ENCODE measurements at regions not wholly inside any gene's neighbourhood (a gene's known extent, or its start where the extent isn't known, plus 50 kb on each side); places are given as distances from the start of the nearest gene placed in this dataset.
"Not testable (repeated sequence)": the region's sequence is repeated elsewhere in the genome, so short reads cannot be mapped to it uniquely, and the experiment has no call there.

GRCh38 chr6:140670021-140670420, 1295.6 kb upstream of the CITED2 start:
- Histone ChIP-seq H3K9me3 (ENCODE audit: insufficient read depth, low read length) (no peaks in the 10 kb centered on the region), H3K4me3 (ENCODE audit: insufficient read length, low read depth) (no peak overlapping the region), H3K4me1 (ENCODE audit: insufficient read depth, insufficient read length) (no peaks in the 10 kb centered on the region), H3K9ac (ENCODE audit: insufficient read length, low read depth) (no peak overlapping the region), H3K36me3 (ENCODE audit: insufficient read depth, insufficient read length, low read length) (no peaks in the 10 kb centered on the region), H3K27me3 (ENCODE audit: insufficient read depth, insufficient read length) (no peaks in the 10 kb centered on the region)
- TF ChIP-seq SUZ12 (IDR thresholded peaks at IDR 0.05; ENCODE audit: extremely low read depth, insufficient read depth, insufficient read length) (no peak), ZNF274 (IDR thresholded peaks at IDR 0.05; ENCODE audit: low read depth, low read length) (no peak), YY1 (IDR thresholded peaks at IDR 0.05; ENCODE audit: insufficient read depth, insufficient read length) (no peak)
- no peak for DNase-seq (ENCODE audit: low read depth, low spot score)

- H3K4me3 ChIP-seq (ENCODE audit: insufficient read length, low read depth): no peak overlapping the region
- H3K36me3 ChIP-seq (ENCODE audit: insufficient read depth, insufficient read length, low read length): no peaks in the 10 kb centered on the region
- H3K9ac ChIP-seq (ENCODE audit: insufficient read length, low read depth): no peak overlapping the region
- H3K9me3 ChIP-seq (ENCODE audit: insufficient read depth, low read length): no peaks in the 10 kb centered on the region
- DNase-seq (ENCODE audit: low read depth, low spot score): no peak
- TF ChIP-seq SUZ12 (IDR thresholded peaks at IDR 0.05; ENCODE audit: extremely low read depth, insufficient read depth, insufficient read length): no peak
- no peak for TF ChIP-seq YY1 (IDR thresholded peaks at IDR 0.05; ENCODE audit: insufficient read depth, insufficient read length)
- TF ChIP-seq ZNF274 (IDR thresholded peaks at IDR 0.05; ENCODE audit: low read depth, low read length): no peak
- H3K27me3 ChIP-seq (ENCODE audit: insufficient read depth, insufficient read length): no peaks in the 10 kb centered on the region
- H3K4me1 ChIP-seq (ENCODE audit: insufficient read depth, insufficient read length): no peaks in the 10 kb centered on the region
These were observed 1294.9 kb upstream of the CITED2 start for GRCh38 chr6:140669321-140669720.

- Histone ChIP-seq H3K9ac (ENCODE audit: insufficient read length, low read depth) (no peak overlapping the region), H3K27me3 (ENCODE audit: insufficient read depth, insufficient read length) (no peaks in the 10 kb centered on the region), H3K36me3 (ENCODE audit: insufficient read depth, insufficient read length, low read length) (no peaks in the 10 kb centered on the region), H3K4me1 (ENCODE audit: insufficient read depth, insufficient read length) (no peaks in the 10 kb centered on the region), H3K9me3 (ENCODE audit: insufficient read depth, low read length) (no peaks in the 10 kb centered on the region), H3K4me3 (ENCODE audit: insufficient read length, low read depth) (no peak overlapping the region)
- TF ChIP-seq YY1 (IDR thresholded peaks at IDR 0.05; ENCODE audit: insufficient read depth, insufficient read length) (no peak), ZNF274 (IDR thresholded peaks at IDR 0.05; ENCODE audit: low read depth, low read length) (no peak), SUZ12 (IDR thresholded peaks at IDR 0.05; ENCODE audit: extremely low read depth, insufficient read depth, insufficient read length) (no peak)
- DNase-seq (ENCODE audit: low read depth, low spot score): no peak
These were observed 1289.3 kb upstream of the CITED2 start for GRCh38 chr6:140663772-140664171.

GRCh38 chr6:140663094-140663493, 1288.6 kb upstream of the CITED2 start:
- no peak for DNase-seq (ENCODE audit: low read depth, low spot score)
- Histone ChIP-seq H3K4me1 (ENCODE audit: insufficient read depth, insufficient read length) (no peaks in the 10 kb centered on the region), H3K36me3 (ENCODE audit: insufficient read depth, insufficient read length, low read length) (no peaks in the 10 kb centered on the region), H3K9me3 (ENCODE audit: insufficient read depth, low read length) (no peaks in the 10 kb centered on the region), H3K4me3 (ENCODE audit: insufficient read length, low read depth) (no peak overlapping the region), H3K27me3 (ENCODE audit: insufficient read depth, insufficient read length) (no peaks in the 10 kb centered on the region), H3K9ac (ENCODE audit: insufficient read length, low read depth) (no peak overlapping the region)
- TF ChIP-seq SUZ12 (IDR thresholded peaks at IDR 0.05; ENCODE audit: extremely low read depth, insufficient read depth, insufficient read length): no peak
- no peak for TF ChIP-seq YY1 (IDR thresholded peaks at IDR 0.05; ENCODE audit: insufficient read depth, insufficient read length)

- H3K9ac ChIP-seq (ENCODE audit: insufficient read length, low read depth): no peak overlapping the region
- no peaks in the 10 kb centered on the region for H3K27me3 ChIP-seq (ENCODE audit: insufficient read depth, insufficient read length)
- H3K4me3 ChIP-seq (ENCODE audit: insufficient read length, low read depth): no peak overlapping the region
- no peaks in the 10 kb centered on the region for H3K36me3 ChIP-seq (ENCODE audit: insufficient read depth, insufficient read length, low read length)
- H3K9me3 ChIP-seq (ENCODE audit: insufficient read depth, low read length): no peaks in the 10 kb centered on the region
- no peak for TF ChIP-seq SUZ12 (IDR thresholded peaks at IDR 0.05; ENCODE audit: extremely low read depth, insufficient read depth, insufficient read length)
- no peak for TF ChIP-seq YY1 (IDR thresholded peaks at IDR 0.05; ENCODE audit: insufficient read depth, insufficient read length)
- TF ChIP-seq ZNF274 (IDR thresholded peaks at IDR 0.05; ENCODE audit: low read depth, low read length): no peak
- no peak for DNase-seq (ENCODE audit: low read depth, low spot score)
- no peaks in the 10 kb centered on the region for H3K4me1 ChIP-seq (ENCODE audit: insufficient read depth, insufficient read length)
These were observed 1287.2 kb upstream of the CITED2 start for GRCh38 chr6:140661691-140662090.

GRCh38 chr6:140660295-140660694, 1285.8 kb upstream of the CITED2 start:
- Histone ChIP-seq H3K27me3 (ENCODE audit: insufficient read depth, insufficient read length) (no peaks in the 10 kb centered on the region), H3K9ac (ENCODE audit: insufficient read length, low read depth) (no peak overlapping the region), H3K36me3 (ENCODE audit: insufficient read depth, insufficient read length, low read length) (no peaks in the 10 kb centered on the region), H3K4me1 (ENCODE audit: insufficient read depth, insufficient read length) (no peaks in the 10 kb centered on the region), H3K9me3 (ENCODE audit: insufficient read depth, low read length) (no peaks in the 10 kb centered on the region), H3K4me3 (ENCODE audit: insufficient read length, low read depth) (no peak overlapping the region)
- TF ChIP-seq SUZ12 (IDR thresholded peaks at IDR 0.05; ENCODE audit: extremely low read depth, insufficient read depth, insufficient read length) (no peak), YY1 (IDR thresholded peaks at IDR 0.05; ENCODE audit: insufficient read depth, insufficient read length) (no peak), ZNF274 (IDR thresholded peaks at IDR 0.05; ENCODE audit: low read depth, low read length) (no peak)
- no peak for DNase-seq (ENCODE audit: low read depth, low spot score)

GRCh38 chr6:140653972-140654371, 1279.5 kb upstream of the CITED2 start:
- Histone ChIP-seq H3K27me3 (ENCODE audit: insufficient read depth, insufficient read length) (no peaks in the 10 kb centered on the region), H3K9me3 (ENCODE audit: insufficient read depth, low read length) (no peaks in the 10 kb centered on the region), H3K36me3 (ENCODE audit: insufficient read depth, insufficient read length, low read length) (no peaks in the 10 kb centered on the region), H3K4me1 (ENCODE audit: insufficient read depth, insufficient read length) (no peaks in the 10 kb centered on the region), H3K4me3 (ENCODE audit: insufficient read length, low read depth) (no peak overlapping the region), H3K9ac (ENCODE audit: insufficient read length, low read depth) (no peak overlapping the region)
- DNase-seq (ENCODE audit: low read depth, low spot score): no peak
- no peak for TF ChIP-seq YY1 (IDR thresholded peaks at IDR 0.05; ENCODE audit: insufficient read depth, insufficient read length)
- no peak for TF ChIP-seq ZNF274 (IDR thresholded peaks at IDR 0.05; ENCODE audit: low read depth, low read length)
- TF ChIP-seq SUZ12 (IDR thresholded peaks at IDR 0.05; ENCODE audit: extremely low read depth, insufficient read depth, insufficient read length): no peak

- Histone ChIP-seq H3K4me1 (ENCODE audit: insufficient read depth, insufficient read length) (no peaks in the 10 kb centered on the region), H3K27me3 (ENCODE audit: insufficient read depth, insufficient read length) (no peaks in the 10 kb centered on the region), H3K36me3 (ENCODE audit: insufficient read depth, insufficient read length, low read length) (no peaks in the 10 kb centered on the region), H3K9ac (ENCODE audit: insufficient read length, low read depth) (no peak overlapping the region), H3K9me3 (ENCODE audit: insufficient read depth, low read length) (no peaks in the 10 kb centered on the region), H3K4me3 (ENCODE audit: insufficient read length, low read depth) (no peak overlapping the region)
- TF ChIP-seq SUZ12 (IDR thresholded peaks at IDR 0.05; ENCODE audit: extremely low read depth, insufficient read depth, insufficient read length): no peak
- no peak for DNase-seq (ENCODE audit: low read depth, low spot score)
These were observed 1279.1 kb upstream of the CITED2 start for GRCh38 chr6:140653506-140653905.

GRCh38 chr6:140649502-140649901, 1275.1 kb upstream of the CITED2 start:
- not testable (repeated sequence) for H3K36me3 ChIP-seq (ENCODE audit: insufficient read depth, insufficient read length, low read length)

GRCh38 chr6:140647322-140647721, 1272.9 kb upstream of the CITED2 start:
- H3K36me3 ChIP-seq (ENCODE audit: insufficient read depth, insufficient read length, low read length); H3K4me3 ChIP-seq (ENCODE audit: insufficient read length, low read depth); DNase-seq (ENCODE audit: low read depth, low spot score); H3K9ac ChIP-seq (ENCODE audit: insufficient read length, low read depth); H3K27me3 ChIP-seq (ENCODE audit: insufficient read depth, insufficient read length); H3K9me3 ChIP-seq (ENCODE audit: insufficient read depth, low read length); H3K4me1 ChIP-seq (ENCODE audit: insufficient read depth, insufficient read length): not testable (repeated sequence)

More at GRCh38 chr6:140649502-140649901, 1275.1 kb upstream of the CITED2 start:
- not testable (repeated sequence) for H3K4me3 ChIP-seq (ENCODE audit: insufficient read length, low read depth); H3K4me1 ChIP-seq (ENCODE audit: insufficient read depth, insufficient read length); H3K9ac ChIP-seq (ENCODE audit: insufficient read length, low read depth); H3K9me3 ChIP-seq (ENCODE audit: insufficient read depth, low read length); DNase-seq (ENCODE audit: low read depth, low spot score); H3K27me3 ChIP-seq (ENCODE audit: insufficient read depth, insufficient read length)
